Neuronal stem cell (in vitro differentiated cells): ENCODE measurements at regions not wholly inside any gene's neighbourhood (a gene's known extent, or its start where the extent isn't known, plus 50 kb on each side); places are given as distances from the start of the nearest gene placed in this dataset.

ENCODE experiments used
- DNase-seq: peaks from one replicate; pipeline ENCODE4 v3.0.0-alpha.2; 2013; ENCODE audit warnings: low spot score
- H2AFZ ChIP-seq: one replicate; pipeline ENCODE4 v1.6.1; 2013; ENCODE audit warnings: mild to moderate bottlenecking, low read length, inconsistent platforms
- H2AK5ac ChIP-seq: 2 replicates; pipeline ENCODE4 v1.6.1; 2013; ENCODE audit warnings: low read depth, mild to moderate bottlenecking, inconsistent platforms, low read length, moderate library complexity, mixed read lengths
- H2BK120ac ChIP-seq: 2 replicates; pipeline ENCODE4 v1.6.1; 2013; ENCODE audit warnings: low read depth, mild to moderate bottlenecking, inconsistent platforms, low read length, moderate library complexity, mixed read lengths
- H2BK12ac ChIP-seq: one replicate; pipeline ENCODE4 v1.6.1; 2013; ENCODE audit warnings: low read length, inconsistent platforms
- H2BK15ac ChIP-seq: 2 replicates; pipeline ENCODE4 v1.6.1; 2013; ENCODE audit warnings: mild to moderate bottlenecking, low read length, inconsistent platforms, mixed read lengths
- H2BK5ac ChIP-seq: one replicate; pipeline ENCODE4 v1.6.1; 2013; ENCODE audit warnings: inconsistent platforms, mild to moderate bottlenecking, low read length, moderate library complexity
- H3K14ac ChIP-seq: one replicate; pipeline ENCODE4 v1.6.1; 2013; ENCODE audit warnings: low read length, inconsistent platforms
- H3K18ac ChIP-seq: 2 replicates; pipeline ENCODE4 v1.6.1; 2013; ENCODE audit warnings: low read length, inconsistent platforms
- H3K23ac ChIP-seq: 2 replicates; pipeline ENCODE4 v1.6.1; 2013; ENCODE audit warnings: low read depth, mild to moderate bottlenecking, mixed read lengths, low read length, inconsistent platforms; ENCODE audit not compliant: poor library complexity
- H3K27ac ChIP-seq: replicated peaks from 3 replicates; pipeline ENCODE4 v1.5.1; 2013; ENCODE audit warnings: low read length, inconsistent platforms
- H3K27me3 ChIP-seq, 3 experiments: 2 replicates each; pipeline ENCODE4 v1.6.1; 2013; ENCODE audit warnings: low read length in 3 of 3, mild to moderate bottlenecking in 2 of 3, inconsistent platforms in 1 of 3, low read depth in 1 of 3, mixed read lengths in 1 of 3, moderate library complexity in 1 of 3; ENCODE audit not compliant: control insufficient read depth in 3 of 3, insufficient read depth in 3 of 3
- H3K36me3 ChIP-seq, 2 donors: replicated peaks in 1 of 2; 2 replicates each; pipeline ENCODE4 v1.6.1; 2013; ENCODE audit warnings: low read length in 2 of 2; ENCODE audit not compliant: control insufficient read depth in 2 of 2, insufficient read depth in 2 of 2
- H3K4ac ChIP-seq: 2 replicates; pipeline ENCODE4 v1.6.1; 2013; ENCODE audit warnings: inconsistent platforms, mild to moderate bottlenecking, low read length, moderate library complexity
- H3K4me1 ChIP-seq, 2 donors: 1 replicate in 1 of 2; 2 replicates in 1 of 2; pipeline ENCODE4 v1.6.1; 2013; ENCODE audit warnings: low read length in 2 of 2, low read depth in 1 of 2; ENCODE audit not compliant: control insufficient read depth in 2 of 2, insufficient read depth in 1 of 2
- H3K4me2 ChIP-seq: one replicate; pipeline ENCODE4 v1.6.1; 2013; ENCODE audit warnings: mild to moderate bottlenecking, low read length, inconsistent platforms; ENCODE audit not compliant: insufficient read depth, poor library complexity, severe bottlenecking
- H3K4me3 ChIP-seq, 2 donors: 2 replicates each; pipeline ENCODE4 v1.5.1; 2013; ENCODE audit warnings: low read length in 2 of 2, mild to moderate bottlenecking in 2 of 2, inconsistent platforms in 1 of 2, moderate library complexity in 1 of 2
- H3K79me1 ChIP-seq: one replicate; pipeline ENCODE4 v1.6.1; 2013; ENCODE audit warnings: low read depth, mild to moderate bottlenecking, inconsistent platforms, low read length, moderate library complexity
- H3K9ac ChIP-seq: one replicate; pipeline ENCODE4 v1.6.1; 2013; ENCODE audit warnings: mild to moderate bottlenecking, low read depth, low read length, inconsistent platforms; ENCODE audit not compliant: poor library complexity
- H3K9me3 ChIP-seq, 2 donors: replicated peaks in 1 of 2; 2 replicates each; pipeline versions ENCODE3 to v1.6.1; 2013; ENCODE audit warnings: low read length in 2 of 2, mild to moderate bottlenecking in 2 of 2, inconsistent platforms in 1 of 2, low read depth in 1 of 2, mixed read lengths in 1 of 2, moderate library complexity in 1 of 2; ENCODE audit not compliant: control insufficient read depth in 2 of 2, insufficient read depth in 1 of 2
- H4K8ac ChIP-seq: one replicate; pipeline ENCODE4 v1.6.1; 2013; ENCODE audit warnings: low read depth, mild to moderate bottlenecking, inconsistent platforms, low read length, moderate library complexity
- H4K91ac ChIP-seq: one replicate; pipeline ENCODE4 v1.6.1; 2013; ENCODE audit warnings: low read length, low read depth, mild to moderate bottlenecking, inconsistent platforms; ENCODE audit not compliant: poor library complexity
- WGBS, 2 donors: extraction: QIAGEN DNeasy Blood & Tissue Kit; methylation state at CpG; one replicate each; pipeline ENCODE4 v1.1.7; 2013; ENCODE audit warnings: missing lambda C conversion rate in 2 of 2, mixed read lengths in 1 of 2; ENCODE audit not compliant: insufficient read length in 2 of 2, insufficient replicate concordance in 1 of 2; ENCODE audit errors: extremely low coverage in 2 of 2; 5-methylcytosine and 5-hydroxymethylcytosine counted together

- H2BK12ac ChIP-seq = no peak overlapping the region
- H3K9me3 ChIP-seq = peaks cover 2 to 5% of the 10 kb centered on the region in 2 donors
- H3K4ac ChIP-seq = no peak overlapping the region
- H4K8ac ChIP-seq = no peak overlapping the region
- H3K18ac ChIP-seq = no peak overlapping the region
- no peaks in the 10 kb centered on the region for H3K79me1 ChIP-seq
- H3K27me3 ChIP-seq = no peaks in the 10 kb centered on the region
- no peak overlapping the region for H2BK15ac ChIP-seq
- DNase-seq = no peak
- H3K9ac ChIP-seq = no peak overlapping the region
- H2AFZ ChIP-seq = no peak overlapping the region
- no peaks in the 10 kb centered on the region for H3K4me1 ChIP-seq
- no CpG with 5 or more reads among the region's 3 CpGs for WGBS, 2 donors
- no peaks in the 10 kb centered on the region for H3K36me3 ChIP-seq
- H3K14ac ChIP-seq = no peak overlapping the region
- H3K4me2 ChIP-seq = no peak overlapping the region
- no peak overlapping the region for H3K27ac ChIP-seq
- H3K4me3 ChIP-seq = no peak overlapping the region
- H2BK5ac ChIP-seq = no peak overlapping the region
- H4K91ac ChIP-seq = no peak overlapping the region
- no peak overlapping the region for H2AK5ac ChIP-seq
- no peak overlapping the region for H2BK120ac ChIP-seq
- no peak overlapping the region for H3K23ac ChIP-seq
These were observed 70.3 kb upstream of the TRPM3 start for GRCh38 chr9:71191708-71192107.

GRCh38 chr9:71183251-71183650 lies 61.8 kb upstream of the TRPM3 start:
- H2AK5ac ChIP-seq = no peak overlapping the region

GRCh38 chr9:71179183-71179582 lies 57.8 kb upstream of the TRPM3 start:
- Histone ChIP-seq H3K27me3 (no peaks in the 10 kb centered on the region), H3K36me3 (no peaks in the 10 kb centered on the region), H3K23ac (no peak overlapping the region), H2BK120ac (no peak overlapping the region), H4K91ac (no peak overlapping the region), H3K79me1 (no peaks in the 10 kb centered on the region), H3K27ac (no peak overlapping the region), H3K4me3 (no peak overlapping the region), H2BK15ac (no peak overlapping the region), H3K14ac (no peak overlapping the region), H3K4me2 (no peak overlapping the region), H3K4me1 (no peaks in the 10 kb centered on the region), H2BK5ac (no peak overlapping the region), H3K9me3 (no peaks in the 10 kb centered on the region), H3K18ac (no peak overlapping the region), H2BK12ac (no peak overlapping the region), H3K4ac (no peak overlapping the region), H2AK5ac (no peak overlapping the region), H4K8ac (no peak overlapping the region), H3K9ac (no peak overlapping the region), H2AFZ (no peak overlapping the region)
- DNase-seq = no peak
- no CpG with 5 or more reads among the region's 3 CpGs for WGBS, 2 donors

More at GRCh38 chr9:71183251-71183650, 61.8 kb upstream of the TRPM3 start:
- Histone ChIP-seq H3K79me1 (no peaks in the 10 kb centered on the region), H3K4me3 (no peak overlapping the region), H3K4me2 (no peak overlapping the region), H3K4ac (no peak overlapping the region), H2BK15ac (no peak overlapping the region), H3K14ac (no peak overlapping the region), H3K27ac (no peak overlapping the region), H3K18ac (no peak overlapping the region), H3K23ac (no peak overlapping the region), H2BK5ac (no peak overlapping the region), H3K9me3 (no peaks in the 10 kb centered on the region), H2AFZ (no peak overlapping the region), H3K36me3 (no peaks in the 10 kb centered on the region), H2BK12ac (no peak overlapping the region), H3K27me3 (no peaks in the 10 kb centered on the region), H3K9ac (no peak overlapping the region), H4K91ac (no peak overlapping the region), H2BK120ac (no peak overlapping the region), H3K4me1 (no peaks in the 10 kb centered on the region), H4K8ac (no peak overlapping the region)
- no CpG with 5 or more reads among the region's 3 CpGs for WGBS, 2 donors
- DNase-seq = no peak

GRCh38 chr9:71177901-71178300 lies 56.5 kb upstream of the TRPM3 start:
- Histone ChIP-seq H2BK5ac (no peak overlapping the region), H3K23ac (no peak overlapping the region), H3K27ac (no peak overlapping the region), H3K36me3 (no peaks in the 10 kb centered on the region), H2AK5ac (no peak overlapping the region), H3K4me3 (no peak overlapping the region), H3K79me1 (no peaks in the 10 kb centered on the region), H2BK120ac (no peak overlapping the region), H3K9me3 (no peaks in the 10 kb centered on the region), H2AFZ (no peak overlapping the region), H3K4me1 (no peaks in the 10 kb centered on the region), H3K18ac (no peak overlapping the region), H4K8ac (no peak overlapping the region), H3K27me3 (no peaks in the 10 kb centered on the region), H3K9ac (no peak overlapping the region), H3K4me2 (no peak overlapping the region), H3K14ac (no peak overlapping the region), H3K4ac (no peak overlapping the region), H2BK12ac (no peak overlapping the region), H2BK15ac (no peak overlapping the region), H4K91ac (no peak overlapping the region)
- no peak for DNase-seq
- no CpG with 5 or more reads among the region's 3 CpGs for WGBS, 2 donors
